Testis (tissue), 2 donors: ENCODE measurements at regions not wholly inside any gene's neighbourhood (a gene's known extent, or its start where the extent isn't known, plus 50 kb on each side); places are given as distances from the start of the nearest gene placed in this dataset.

ENCODE experiments used
- DNase-seq: peaks from one replicate; pipeline ENCODE4 v3.0.0-alpha.2; 2019
- H3K27ac ChIP-seq, 2 donors: fragments of 200-600 bp; sonication (generic); one replicate each; pipeline ENCODE4 v1.5.1; 2019
- H3K27me3 ChIP-seq: fragments of 200-600 bp; sonication (generic); one replicate; pipeline ENCODE4 v1.5.1; 2019
- H3K36me3 ChIP-seq: fragments of 200-600 bp; sonication (generic); one replicate; pipeline ENCODE4 v1.5.1; 2017; ENCODE audit warnings: low read depth; ENCODE audit errors: missing control alignments
- H3K4me1 ChIP-seq: fragments of 200-600 bp; sonication (generic); one replicate; pipeline ENCODE4 v1.5.1; 2019
- H3K4me3 ChIP-seq, 2 donors: fragments of 200-600 bp; sonication (generic); one replicate each; pipeline ENCODE4 v1.5.1; 2017 to 2019
- H3K9me3 ChIP-seq: fragments of 200-600 bp; sonication (generic); one replicate; pipeline ENCODE4 v1.5.1; 2017
- CTCF ChIP-seq, 3 experiments: fragments of 450-650 bp in 2 of 3; fragments of 200-600 bp in 1 of 3; sonication (generic) in 1 of 3; IDR thresholded peaks; one replicate each; pipeline ENCODE4 v1.5.1; 2016 to 2019; ENCODE audit warnings: antibody characterized with exemption in 3 of 3, mild to moderate bottlenecking in 2 of 3, moderate library complexity in 1 of 3
- POLR2A ChIP-seq: fragments of 450-650 bp; IDR thresholded peaks from one replicate; pipeline ENCODE4 v1.6.1; 2017; ENCODE audit warnings: antibody characterized with exemption, mild to moderate bottlenecking, moderate library complexity
- WGBS, 2 donors: methylation state at CpG; one replicate each; pipeline ENCODE4 v1.1.5; 2018; 5-methylcytosine and 5-hydroxymethylcytosine counted together
- intact Hi-C: fragments of 100-400 bp; cut with DNase I; formaldehyde crosslinking; loops from one replicate; pipeline ENCODE4 v1.15.1; 2023; ENCODE audit warnings: low total_unique reads

- TF ChIP-seq POLR2A, result no peak
- TF ChIP-seq CTCF (IDR thresholded peaks at IDR 0.05), result no peak
- intact Hi-C loops, result no loop called here
- no peak for DNase-seq
Measured at GRCh38 chr10:64059884-64060283, 538.7 kb downstream of the REEP3 start.

GRCh38 chr10:64060389-64060788 lies 539.2 kb downstream of the REEP3 start:
- H3K27me3 ChIP-seq, result no peaks in the 10 kb centered on the region
- no peak for DNase-seq
- H3K27ac ChIP-seq, result no peak overlapping the region
- 85 to 91% methylated on average over 7 of the region's 7 CpGs for WGBS, 2 donors
- H3K4me3 ChIP-seq, result no peak overlapping the region
- no peak for TF ChIP-seq POLR2A
- no peak for TF ChIP-seq CTCF (IDR thresholded peaks at IDR 0.05)
- no peaks in the 10 kb centered on the region for H3K9me3 ChIP-seq
- H3K4me1 ChIP-seq, result no peaks in the 10 kb centered on the region
- intact Hi-C loops, result no loop called here
- H3K36me3 ChIP-seq, result no peaks in the 10 kb centered on the region

More at GRCh38 chr10:64059884-64060283, 538.7 kb downstream of the REEP3 start:
- Histone ChIP-seq H3K9me3 (no peaks in the 10 kb centered on the region), H3K27ac (no peak overlapping the region), H3K4me1 (no peaks in the 10 kb centered on the region), H3K4me3 (no peak overlapping the region), H3K27me3 (no peaks in the 10 kb centered on the region), H3K36me3 (no peaks in the 10 kb centered on the region)
- 68 to 75% methylated on average over 1 of the region's 1 CpG for WGBS, 2 donors

- Histone ChIP-seq H3K36me3 (no peaks in the 10 kb centered on the region), H3K9me3 (no peaks in the 10 kb centered on the region), H3K4me3 (no peak overlapping the region), H3K4me1 (peaks cover 3% of the 10 kb centered on the region), H3K27me3 (no peaks in the 10 kb centered on the region), H3K27ac (no peak overlapping the region)
- TF ChIP-seq POLR2A (no peak), CTCF (IDR thresholded peaks at IDR 0.05) (no peak)
- DNase-seq, result no peak
- 66 to 68% methylated on average over 4 of the region's 4 CpGs for WGBS, 2 donors
- intact Hi-C loops, result no loop called here
Measured at GRCh38 chr10:64062793-64063192, 541.6 kb downstream of the REEP3 start.

- no peak overlapping the region for H3K4me3 ChIP-seq
- no peaks in the 10 kb centered on the region for H3K9me3 ChIP-seq
- no peaks in the 10 kb centered on the region for H3K36me3 ChIP-seq
- H3K27me3 ChIP-seq, result no peaks in the 10 kb centered on the region
- 30 to 41% methylated on average over 4 of the region's 4 CpGs for WGBS, 2 donors
- TF ChIP-seq POLR2A (no peak), CTCF (IDR thresholded peaks at IDR 0.05) (no peak)
- no peak overlapping the region for H3K27ac ChIP-seq
- no peak for DNase-seq
- peaks cover 3% of the 10 kb centered on the region for H3K4me1 ChIP-seq
- intact Hi-C loops, result no loop called here
Measured at GRCh38 chr10:64067009-64067606, 545.9 kb downstream of the REEP3 start.

GRCh38 chr10:64067859-64068258 lies 546.7 kb downstream of the REEP3 start:
- Histone ChIP-seq H3K4me3 (no peak overlapping the region), H3K36me3 (no peaks in the 10 kb centered on the region), H3K27me3 (no peaks in the 10 kb centered on the region), H3K27ac (no peak overlapping the region), H3K9me3 (no peaks in the 10 kb centered on the region), H3K4me1 (peaks cover 3% of the 10 kb centered on the region)
- intact Hi-C loops, result no loop called here
- DNase-seq, result no peak
- TF ChIP-seq CTCF (IDR thresholded peaks at IDR 0.05) (no peak), POLR2A (no peak)
- WGBS, 2 donors, result 87 to 98% methylated on average over 2 of the region's 2 CpGs
